Caki2 (cell line): ENCODE measurements at regions not wholly inside any gene's neighbourhood (a gene's known extent, or its start where the extent isn't known, plus 50 kb on each side); places are given as distances from the start of the nearest gene placed in this dataset.

Experiments used
- DNase-seq: peaks from one replicate; pipeline ENCODE4 v3.0.0-alpha.2; 2015; ENCODE audit warnings: low read depth
- in situ Hi-C: cut with HindIII; loops from 2 replicates; pipeline ENCODE4 v1.10.0; 2016; ENCODE audit warnings: low sequenced_read_pairs, low pct_unique_long_range_greater_than_20kb, mixed read lengths

DNA sequence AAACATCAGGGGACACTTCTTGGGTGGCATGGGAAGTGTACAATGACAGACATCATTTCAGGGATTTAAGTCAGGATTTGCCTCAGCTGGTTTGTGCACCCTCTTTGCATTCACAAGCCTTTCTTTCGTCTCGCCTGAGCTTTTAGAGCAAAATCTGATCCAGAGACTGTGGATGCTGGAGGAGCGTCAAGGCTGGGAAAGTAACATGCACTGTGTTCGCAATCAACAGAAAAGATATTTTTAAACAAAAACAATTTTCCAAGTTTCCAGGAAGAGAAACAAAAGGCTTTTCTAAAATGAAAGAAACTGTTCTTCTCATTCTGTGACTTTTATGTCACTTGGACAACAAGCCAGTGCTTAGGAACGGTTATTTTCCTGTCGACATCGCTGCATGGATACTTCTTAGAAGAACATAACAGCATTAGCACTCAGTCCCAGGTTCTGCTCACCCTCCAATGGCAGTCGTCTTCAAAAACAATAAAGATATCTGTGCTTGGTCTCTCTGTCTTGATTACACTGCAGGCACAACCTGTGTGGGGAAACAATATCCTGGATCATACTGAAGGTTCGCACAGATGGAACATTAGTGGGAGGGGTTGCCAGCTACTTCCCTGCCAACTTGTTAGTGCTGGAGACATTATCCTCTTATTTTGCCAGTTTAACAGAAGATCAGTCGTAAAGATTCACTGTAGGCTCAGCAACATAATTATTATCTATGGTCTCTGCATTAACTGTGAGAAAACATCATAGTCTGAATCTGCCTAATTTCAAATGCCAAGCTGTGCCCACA lies 403.3 kb upstream of the ATP2B1 start:
- in situ Hi-C loops: no loop called here
- no peak for DNase-seq

DNA sequence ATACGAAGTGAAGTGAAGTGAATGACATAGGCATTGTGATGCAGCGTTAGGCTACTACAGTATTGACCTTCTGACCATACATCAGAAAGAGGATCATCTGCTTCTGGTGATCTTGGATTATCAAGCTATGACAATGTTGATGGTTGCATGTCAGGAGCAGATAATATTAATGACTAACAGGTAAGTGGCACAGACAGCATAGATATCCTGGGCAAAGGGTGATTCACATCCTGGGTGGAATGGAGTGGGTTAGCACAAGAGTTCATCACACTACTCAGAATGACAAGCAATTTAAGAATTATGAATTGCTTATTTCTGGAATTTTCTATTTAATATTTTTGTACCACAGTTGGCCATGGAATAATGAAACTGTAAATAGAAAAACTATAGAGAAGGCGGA lies 397.9 kb upstream of the ATP2B1 start:
- in situ Hi-C loops: no loop called here
- no peak for DNase-seq

DNA sequence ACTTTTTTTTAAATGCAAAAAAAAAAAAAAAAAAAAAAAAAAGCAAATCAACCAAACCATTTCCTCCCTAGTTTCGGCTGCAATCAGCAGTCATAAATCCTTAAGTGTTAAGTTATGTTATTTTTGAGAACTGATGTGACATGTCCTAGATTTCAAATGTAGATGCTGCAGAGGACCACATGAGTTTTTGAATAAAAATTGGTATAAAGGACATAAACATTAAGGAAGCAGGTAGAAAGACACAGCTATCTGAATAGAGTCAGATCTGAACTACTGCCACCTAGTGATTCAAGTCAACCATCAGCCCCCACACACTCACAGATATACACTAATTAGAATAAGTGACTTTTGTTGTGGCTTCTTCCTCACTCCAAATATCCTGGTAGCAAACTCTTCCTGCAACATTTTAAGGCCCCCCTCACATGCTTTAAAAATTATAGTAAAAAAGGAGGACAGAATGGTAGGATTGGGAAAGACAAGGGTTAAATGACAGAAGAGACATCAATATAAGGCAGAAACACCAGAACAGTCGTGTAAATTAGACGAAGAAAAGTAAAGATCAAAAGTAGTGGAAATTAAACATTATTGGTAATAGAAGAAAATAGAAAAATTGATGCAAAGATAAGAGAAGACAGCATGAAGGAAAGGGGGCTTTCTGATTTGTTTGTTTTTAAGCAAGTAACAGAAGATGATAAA lies 394.5 kb upstream of the ATP2B1 start:
- in situ Hi-C loops: no loop called here

DNA sequence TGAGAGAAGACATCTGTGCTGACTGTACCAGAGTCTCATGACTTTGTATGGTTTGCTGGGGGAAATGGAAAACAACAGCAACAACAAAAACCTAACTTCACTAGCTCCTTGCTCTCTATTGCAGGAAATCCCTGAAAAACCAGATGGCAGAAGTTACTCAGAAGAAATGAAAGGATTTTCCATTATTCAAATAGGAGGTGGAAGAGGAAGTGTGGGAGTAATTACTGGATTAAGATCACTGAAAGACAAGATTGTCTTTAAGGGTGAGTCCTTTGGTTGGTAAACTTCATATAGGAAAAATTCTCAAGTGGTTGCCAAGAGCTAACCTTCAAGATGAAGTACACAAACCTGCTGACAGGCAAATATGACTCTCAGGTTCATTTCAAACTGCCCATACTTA lies 391.9 kb upstream of the ATP2B1 start:
- DNase-seq: no peak
- in situ Hi-C loops: no loop called here

More for the DNA sequence above, 394.5 kb upstream of the ATP2B1 start:
- DNase-seq: peak; percentile 27

DNA sequence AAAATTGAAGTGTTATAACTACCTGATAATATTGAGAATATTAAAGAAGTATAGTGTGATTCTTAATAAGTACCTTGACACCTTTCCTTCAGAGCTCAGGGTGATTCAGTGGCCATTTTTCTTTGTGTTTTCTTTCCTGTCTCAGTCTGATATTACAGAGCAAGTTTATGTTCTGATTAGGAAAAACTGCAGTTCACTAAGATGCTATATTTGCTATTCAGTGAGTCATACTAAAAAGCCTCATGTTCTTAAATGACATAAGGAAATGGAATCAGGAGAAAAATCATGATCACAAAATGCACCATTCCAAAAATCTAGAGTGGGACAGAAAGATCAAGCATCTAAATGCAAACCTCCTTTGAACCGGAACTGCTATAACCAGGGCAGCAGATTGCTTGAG lies 390.6 kb upstream of the ATP2B1 start:
- DNase-seq: no peak
- in situ Hi-C loops: no loop called here

DNA sequence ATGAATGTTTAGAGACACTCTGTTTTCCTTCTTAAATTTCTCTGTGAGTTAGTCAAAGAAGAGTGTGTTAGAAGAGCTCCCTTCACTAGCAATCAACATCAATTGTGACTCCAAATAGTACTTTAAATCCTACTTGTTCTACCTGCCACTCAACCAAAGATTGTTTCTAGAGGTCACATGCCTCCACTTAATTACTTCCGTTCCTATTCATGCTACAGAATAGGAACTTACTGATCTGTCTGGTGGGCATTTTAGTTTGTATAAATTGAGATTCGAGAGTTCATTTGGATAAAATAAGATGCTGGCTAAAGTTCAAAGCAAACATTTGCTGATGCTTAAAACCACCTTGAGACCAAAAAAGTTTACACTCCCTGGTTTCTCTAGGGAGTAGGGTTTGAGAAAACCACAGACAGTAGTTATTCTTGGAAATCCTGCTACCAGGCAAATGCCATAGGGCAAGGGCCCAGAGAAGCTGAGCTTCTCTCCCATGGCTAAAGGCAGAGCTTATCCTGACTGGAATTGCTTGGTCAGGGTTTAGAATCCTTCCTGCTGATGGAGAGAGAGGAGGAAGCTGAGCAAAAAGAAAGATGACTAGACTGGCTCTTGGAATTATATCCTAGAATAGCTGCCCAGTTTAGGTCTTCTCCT lies 389.6 kb upstream of the ATP2B1 start:
- no peak for DNase-seq
- in situ Hi-C loops: no loop called here

DNA sequence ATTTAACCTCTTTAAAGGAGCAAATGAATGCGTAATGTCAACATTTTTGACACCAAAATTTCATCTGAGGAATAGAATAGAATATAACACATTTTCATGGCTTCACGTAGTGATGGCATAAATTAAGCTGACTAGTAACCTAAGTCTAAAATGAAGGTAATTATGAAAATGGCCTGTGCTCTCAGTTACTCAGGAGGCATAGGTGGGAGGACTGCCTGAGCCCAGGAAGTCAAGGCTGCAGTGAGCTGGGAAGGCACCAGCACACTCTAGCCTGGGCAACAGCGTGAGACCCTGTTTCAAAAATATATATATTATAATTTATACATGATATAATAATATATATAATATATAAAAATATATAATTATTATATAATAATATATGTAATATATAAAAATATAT lies 383.2 kb upstream of the ATP2B1 start:
- DNase-seq: no peak
- in situ Hi-C loops: no loop called here

DNA sequence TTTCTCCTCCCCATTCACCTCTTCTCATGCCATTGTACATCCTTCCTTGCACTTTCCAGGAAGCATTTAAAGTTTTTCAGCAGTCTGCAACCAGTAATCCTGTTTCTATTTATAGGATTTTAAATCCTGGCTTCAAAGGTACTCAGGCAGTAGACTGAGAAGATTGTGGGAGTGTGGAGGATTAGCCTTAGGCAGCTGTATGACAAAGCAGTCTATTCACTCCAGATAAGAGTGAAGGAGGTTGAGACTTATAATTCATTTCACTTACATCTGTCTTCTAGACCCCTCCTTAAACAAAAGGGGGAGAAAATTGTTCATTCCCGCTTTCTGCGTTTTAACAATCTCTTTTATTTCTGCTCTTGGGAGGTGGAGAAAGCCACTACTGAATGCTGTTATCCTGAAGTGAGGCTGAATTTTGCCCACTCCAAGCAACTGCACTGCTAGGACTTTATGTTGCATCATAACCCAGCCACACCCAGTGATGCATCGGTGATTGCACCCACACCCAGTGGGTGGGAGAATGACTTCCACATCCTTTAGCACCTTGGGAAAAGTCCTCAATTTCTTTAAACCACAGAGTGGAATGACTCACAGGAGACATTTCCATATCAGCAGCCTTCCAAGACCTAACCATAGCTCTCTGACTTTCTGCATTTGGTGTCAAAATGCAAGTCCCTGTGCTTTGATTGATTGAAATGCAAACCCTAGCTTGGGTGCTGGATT lies 382.5 kb upstream of the ATP2B1 start:
- DNase-seq: peak; percentile 83
- in situ Hi-C loops: no loop called here

DNA sequence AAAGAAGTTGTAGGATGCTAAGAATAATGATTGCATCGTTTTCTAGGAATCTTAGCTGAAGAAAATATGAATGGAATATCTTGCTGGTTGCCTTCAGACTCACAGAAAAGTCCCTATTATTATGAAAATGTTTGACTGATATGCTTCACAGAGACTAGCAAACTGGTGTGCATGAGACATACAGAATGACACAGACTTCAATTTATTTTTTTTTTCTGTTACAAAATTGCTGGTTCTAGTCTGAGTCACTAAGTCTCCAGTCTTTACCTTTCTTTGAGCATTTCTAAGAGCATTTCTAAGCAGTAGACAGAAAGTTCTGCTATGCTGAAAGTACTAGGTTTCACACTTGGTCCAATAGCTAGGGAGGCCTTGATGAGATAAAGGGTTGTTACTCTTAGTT lies 377.6 kb upstream of the ATP2B1 start:
- in situ Hi-C loops: no loop called here
- DNase-seq: no peak

DNA sequence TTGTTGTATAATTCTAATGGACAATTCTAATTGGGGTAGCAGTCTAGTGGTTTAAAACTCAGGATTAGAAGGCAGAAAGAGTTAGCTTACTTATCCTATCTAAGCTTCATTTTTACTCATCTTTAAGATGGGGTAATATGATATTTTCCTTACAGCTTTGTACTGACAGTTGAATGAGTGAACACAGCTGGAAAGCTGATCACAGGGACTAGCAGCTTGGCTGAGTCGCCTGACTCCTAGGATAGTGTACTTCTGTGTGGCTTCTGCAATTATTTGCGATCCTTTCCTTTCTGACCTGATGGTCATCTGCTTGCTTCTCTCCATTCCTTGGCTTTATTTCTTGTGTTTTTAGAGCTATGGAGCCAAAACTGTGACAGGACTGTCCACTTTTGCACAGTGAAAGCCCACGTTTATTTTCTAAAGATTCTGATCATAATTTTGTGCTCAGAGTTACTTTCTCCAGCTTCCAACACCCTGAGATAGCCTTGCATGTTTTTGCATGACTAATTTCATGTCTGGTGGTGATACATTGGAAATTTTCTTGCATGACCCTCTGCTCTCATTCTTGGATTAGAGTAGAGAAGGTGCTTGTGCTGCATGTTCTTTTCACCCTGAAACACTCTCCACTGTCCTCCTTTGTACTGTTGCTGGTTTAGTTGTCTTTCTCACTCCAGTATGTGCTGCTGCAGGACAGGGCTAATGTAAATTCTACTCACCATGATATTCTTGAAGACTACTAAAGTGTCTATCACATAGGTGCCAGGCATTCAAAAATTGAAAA lies 377.0 kb upstream of the ATP2B1 start:
- in situ Hi-C loops: no loop called here
- no peak for DNase-seq

DNA sequence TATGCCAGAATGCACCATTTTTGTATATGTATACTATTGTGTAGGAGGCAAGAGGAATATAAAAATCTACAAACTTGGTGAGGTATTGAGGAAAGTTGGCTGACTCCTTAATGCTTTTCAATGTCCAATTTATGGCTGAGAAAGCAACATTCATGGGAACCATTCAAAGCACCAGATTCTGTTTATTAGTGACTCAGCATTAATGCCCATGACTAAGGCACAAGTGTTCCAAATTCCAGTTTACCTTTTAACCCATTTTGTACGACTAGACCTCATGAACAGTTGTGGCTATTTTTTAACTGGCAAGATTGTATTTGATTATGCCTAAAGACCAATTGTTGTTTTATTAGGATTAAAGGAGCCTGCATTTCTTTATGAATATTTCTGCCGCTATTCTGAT lies 375.4 kb upstream of the ATP2B1 start:
- in situ Hi-C loops: no loop called here
- no peak for DNase-seq

DNA sequence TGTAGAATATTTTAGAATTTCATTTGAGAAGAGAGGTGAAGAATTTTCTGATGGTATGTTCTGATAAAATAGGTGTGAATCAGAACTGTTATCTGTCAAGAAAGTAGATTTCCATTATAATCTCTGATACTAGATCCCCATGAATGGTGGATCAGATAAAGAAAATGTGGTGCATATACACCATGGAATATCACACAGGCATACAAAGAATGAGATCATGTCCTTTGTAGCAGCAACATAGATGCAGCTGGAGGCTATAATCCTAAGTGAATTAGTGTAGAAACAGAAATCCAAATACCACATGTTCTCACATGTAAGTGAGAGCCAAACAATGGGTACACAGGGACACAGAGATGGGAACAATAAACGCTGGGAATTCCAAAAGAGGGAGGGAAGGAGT lies 372.0 kb upstream of the ATP2B1 start:
- DNase-seq: no peak
- in situ Hi-C loops: no loop called here

DNA sequence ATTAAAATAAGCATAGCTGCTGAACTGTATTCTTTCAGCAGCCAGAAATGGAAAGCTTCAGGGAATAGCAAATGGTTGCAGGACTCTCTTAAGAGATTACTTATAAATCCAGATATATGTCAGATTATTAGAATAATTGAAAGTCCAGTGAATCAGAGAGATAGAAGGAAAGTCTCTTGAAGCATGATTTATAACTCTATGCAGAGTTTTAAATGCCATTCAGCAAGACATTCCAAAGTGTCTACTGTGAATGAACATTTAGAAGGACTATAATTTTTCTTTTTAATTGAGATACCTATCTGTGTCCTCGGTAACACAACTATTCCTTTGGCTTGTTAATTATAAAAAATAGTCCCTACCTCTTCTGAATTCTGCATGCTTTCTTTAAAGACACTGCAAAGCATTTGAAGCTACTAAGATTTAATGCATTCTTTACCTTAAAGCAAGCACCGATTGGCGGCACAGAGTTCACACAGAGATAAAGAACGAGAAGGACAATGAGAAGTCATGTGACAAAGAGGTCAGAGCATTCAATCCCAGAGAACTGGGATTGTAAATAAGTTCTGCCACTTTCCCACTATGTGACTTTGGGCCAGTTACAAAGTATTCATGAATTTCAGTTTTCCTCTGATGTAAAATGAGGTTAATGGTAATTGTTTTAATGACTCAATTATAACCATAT lies 371.0 kb upstream of the ATP2B1 start:
- no peak for DNase-seq
- in situ Hi-C loops: no loop called here

DNA sequence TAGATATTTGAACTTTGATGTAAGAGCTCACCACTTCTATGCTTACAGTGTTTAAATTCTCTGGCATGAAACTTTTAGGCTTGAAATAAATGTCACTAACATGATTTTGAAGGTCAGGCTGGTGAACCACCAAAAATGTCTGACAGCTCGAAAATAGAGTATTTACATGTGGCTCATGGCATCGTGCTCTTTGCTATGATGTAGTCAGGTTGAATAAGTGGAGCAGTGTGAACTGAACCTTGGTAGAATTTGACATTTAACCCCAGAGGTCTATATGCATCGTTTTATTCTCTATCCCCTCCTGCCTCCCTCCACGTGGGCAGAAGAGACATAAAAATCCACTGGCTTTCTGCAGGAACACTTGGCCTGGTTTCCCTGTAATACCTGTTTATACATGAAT lies 369.7 kb upstream of the ATP2B1 start:
- in situ Hi-C loops: no loop called here

DNA sequence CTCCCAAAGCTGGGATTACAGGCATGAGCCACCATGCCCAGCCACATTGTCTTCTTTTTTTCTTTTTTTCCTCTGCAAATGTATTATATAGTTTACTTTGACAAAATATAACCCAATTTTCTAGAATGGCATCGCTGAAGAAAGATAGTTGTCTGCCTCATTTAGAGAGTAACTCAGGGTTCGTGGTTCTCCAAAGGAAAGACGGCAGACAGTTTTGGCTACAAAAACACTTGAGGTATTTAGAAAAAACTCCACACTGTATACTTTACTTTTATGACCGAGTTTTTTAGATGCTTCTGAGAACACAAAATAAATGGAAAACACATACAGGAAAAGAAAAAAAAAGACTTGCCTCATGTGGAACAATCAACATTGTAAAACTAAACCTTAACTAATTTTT lies 369.1 kb upstream of the ATP2B1 start:
- no peak for DNase-seq
- in situ Hi-C loops: no loop called here

More for the DNA sequence above, 369.7 kb upstream of the ATP2B1 start:
- DNase-seq: no peak

DNA sequence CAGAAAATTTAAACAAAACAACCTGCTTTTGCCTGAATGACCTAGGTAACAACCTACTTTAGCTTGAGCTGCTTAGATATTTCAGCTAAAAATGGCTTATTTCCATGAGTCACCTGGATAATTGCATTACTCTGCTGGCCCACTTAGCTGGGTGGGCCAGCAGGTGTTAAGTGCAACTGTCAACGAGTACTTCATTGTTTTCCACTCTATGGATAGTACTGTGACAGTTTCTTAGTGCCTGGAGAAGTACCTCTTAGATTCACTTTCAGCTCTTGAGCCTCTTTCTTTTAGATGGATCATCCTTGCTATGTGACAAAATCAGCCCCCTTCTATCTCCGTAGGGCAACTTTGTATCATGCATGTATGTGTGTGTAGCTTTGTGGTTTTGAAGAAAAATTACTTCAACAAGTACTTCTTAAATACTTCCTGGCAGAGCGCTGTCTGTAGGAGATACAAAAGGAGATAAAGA lies 368.2 kb upstream of the ATP2B1 start:
- in situ Hi-C loops: no loop called here
- no peak for DNase-seq

DNA sequence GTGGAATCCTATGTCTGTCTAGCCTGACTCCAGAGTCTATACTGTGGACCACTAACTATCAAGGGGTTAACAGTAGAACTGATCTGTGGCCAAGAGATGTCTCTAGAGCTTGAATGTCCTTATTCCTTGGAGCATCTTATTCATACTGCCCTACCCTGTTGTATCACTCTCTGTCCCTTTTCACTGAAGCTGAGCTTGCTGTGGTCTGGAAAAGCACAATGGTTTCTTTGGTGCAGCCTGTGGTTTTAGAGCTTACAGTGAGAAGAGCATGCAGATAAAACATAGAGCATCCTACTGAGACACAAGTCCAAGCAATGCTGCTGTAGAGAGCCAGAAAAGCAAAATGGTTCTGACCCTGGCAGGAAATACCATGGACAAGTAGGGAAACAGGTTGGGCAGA lies 367.0 kb upstream of the ATP2B1 start:
- in situ Hi-C loops: no loop called here
- no peak for DNase-seq

DNA sequence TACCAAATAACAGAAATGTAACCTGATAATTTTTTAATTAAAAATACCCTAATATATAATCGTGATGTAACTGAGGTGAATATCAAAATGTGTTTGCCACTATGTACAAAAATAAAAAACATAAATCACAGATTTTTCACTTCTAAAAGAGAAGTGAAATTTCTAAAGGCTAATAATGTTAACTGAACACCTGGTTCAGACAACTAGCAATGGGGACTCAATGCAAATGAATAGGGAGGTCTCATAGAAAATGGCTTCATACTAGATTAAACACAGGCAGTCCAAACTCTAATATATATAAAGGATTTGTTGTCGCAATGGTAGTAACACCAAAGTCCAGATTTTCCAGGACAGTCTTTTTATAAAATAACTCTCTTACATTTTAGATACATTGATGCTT lies 365.4 kb upstream of the ATP2B1 start:
- no peak for DNase-seq
- in situ Hi-C loops: no loop called here
